GM12872 (cell line): ENCODE measurements at regions not wholly inside any gene's neighbourhood (a gene's known extent, or its start where the extent isn't known, plus 50 kb on each side); places are given as distances from the start of the nearest gene placed in this dataset.

Experiments used
- CTCF ChIP-seq: IDR thresholded peaks from 3 replicates; pipeline ENCODE4 v1.5.1; 2011; ENCODE audit warnings: low read depth, mild to moderate bottlenecking, low read length, moderate library complexity; ENCODE audit not compliant: insufficient read depth

DNA sequence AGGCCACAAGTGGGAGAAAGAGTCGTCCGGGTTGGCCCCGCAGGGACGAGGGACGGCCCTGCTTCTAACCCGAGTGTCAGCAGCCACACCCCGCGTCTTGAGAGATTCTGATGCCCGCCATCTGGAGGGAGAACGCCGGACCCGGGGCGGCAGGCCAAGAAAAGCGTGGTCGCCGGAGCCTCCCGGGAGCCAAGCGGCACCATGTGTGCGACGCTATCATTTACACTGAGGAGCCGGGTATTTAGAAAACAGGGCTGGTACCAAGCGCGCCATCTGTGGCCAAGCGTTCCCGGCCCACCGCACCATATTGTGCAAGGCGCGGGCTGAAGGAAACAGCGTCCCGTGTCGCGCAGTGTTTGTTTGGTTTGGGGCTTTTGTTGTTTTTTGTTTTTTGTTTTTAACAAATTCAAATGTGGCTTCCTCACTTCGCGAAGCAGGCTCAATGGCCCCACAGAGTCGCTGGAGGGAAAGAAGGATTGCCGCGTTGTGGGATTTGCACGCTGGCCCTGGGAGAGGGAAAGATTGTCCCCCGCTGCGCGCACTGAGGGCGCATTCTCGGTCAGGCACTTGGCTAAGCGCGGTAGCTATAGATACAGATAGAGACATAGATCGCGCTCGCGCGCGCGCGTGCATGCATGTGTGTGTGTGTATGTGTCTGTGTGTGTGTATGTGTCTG lies 153.8 kb downstream of the BCL11B start:
- no peak for TF ChIP-seq CTCF

GRCh38 chr14:99118946-99119345 lies 153.1 kb downstream of the BCL11B start:
- TF ChIP-seq CTCF, result no peak
